Vagina (tissue), 2 donors: ENCODE measurements at regions not wholly inside any gene's neighbourhood (a gene's known extent, or its start where the extent isn't known, plus 50 kb on each side); places are given as distances from the start of the nearest gene placed in this dataset.

ENCODE experiments used
- DNase-seq, 2 donors: peaks; one replicate each; pipeline ENCODE4 v3.0.0-alpha.2; 2017; ENCODE audit errors: extremely low spot score in 2 of 2
- H3K27ac ChIP-seq: fragments of 200-600 bp; sonication (generic); one replicate; pipeline ENCODE4 v1.5.1; 2019
- H3K27me3 ChIP-seq: fragments of 200-600 bp; sonication (generic); one replicate; pipeline ENCODE4 v1.5.1; 2019
- H3K36me3 ChIP-seq, 2 donors: fragments of 200-600 bp; sonication (generic); one replicate each; pipeline ENCODE4 v1.5.1; 2017 to 2019
- H3K4me1 ChIP-seq: fragments of 200-600 bp; sonication (generic); one replicate; pipeline ENCODE4 v1.5.1; 2019
- H3K4me3 ChIP-seq, 2 donors: fragments of 200-600 bp; sonication (generic); 1 replicate in 1 of 2; 2 replicates in 1 of 2; pipeline ENCODE4 v1.5.1; 2016 to 2019
- H3K9me3 ChIP-seq: fragments of 200-600 bp; sonication (generic); one replicate; pipeline ENCODE4 v1.5.1; 2019
- CTCF ChIP-seq, 3 experiments: fragments of 450-650 bp in 2 of 3; fragments of 200-600 bp in 1 of 3; sonication (generic) in 1 of 3; IDR thresholded peaks; one replicate each; pipeline ENCODE4 v1.5.1; 2017 to 2019; ENCODE audit warnings: antibody characterized with exemption in 3 of 3, mild to moderate bottlenecking in 2 of 3, moderate library complexity in 2 of 3
- POLR2A ChIP-seq, 2 donors: fragments of 450-650 bp; IDR thresholded peaks; one replicate each; pipeline ENCODE4 v1.6.1; 2017; ENCODE audit warnings: antibody characterized with exemption in 2 of 2, mild to moderate bottlenecking in 2 of 2, moderate library complexity in 2 of 2
- POLR2AphosphoS5 ChIP-seq, 2 donors: sonication (generic); formaldehyde crosslinking; IDR thresholded peaks; one replicate each; pipeline ENCODE4 v1.9.0; 2017; ENCODE audit warnings: antibody characterized with exemption in 2 of 2, mild to moderate bottlenecking in 2 of 2, low read depth in 1 of 2; ENCODE audit not compliant: insufficient read depth in 1 of 2
- intact Hi-C: fragments of 100-400 bp; cut with DNase I; formaldehyde crosslinking; loops from one replicate; pipeline ENCODE4 v1.15.1; 2023

GRCh38 chr5:133789428-133789827 is 177.1 kb upstream of the FSTL4 start:
- TF ChIP-seq POLR2AphosphoS5 (IDR thresholded peaks at IDR 0.05; ENCODE audit: insufficient read depth in 1 of 2, low read depth in 1 of 2) (no peak), CTCF (IDR thresholded peaks at IDR 0.05) (no peak), POLR2A (IDR thresholded peaks at IDR 0.05) (no peak)
- DNase-seq, result no peak
- Histone ChIP-seq H3K4me3 (no peak overlapping the region), H3K36me3 (no peaks in the 10 kb centered on the region), H3K27me3 (no peaks in the 10 kb centered on the region), H3K9me3 (no peaks in the 10 kb centered on the region), H3K4me1 (no peaks in the 10 kb centered on the region), H3K27ac (no peak overlapping the region)
- intact Hi-C loops, result no loop called here

- intact Hi-C loops, result no loop called here
- Histone ChIP-seq H3K9me3 (no peaks in the 10 kb centered on the region), H3K27me3 (no peaks in the 10 kb centered on the region), H3K4me3 (no peak overlapping the region), H3K36me3 (no peaks in the 10 kb centered on the region), H3K27ac (no peak overlapping the region), H3K4me1 (no peaks in the 10 kb centered on the region)
- TF ChIP-seq POLR2AphosphoS5 (IDR thresholded peaks at IDR 0.05; ENCODE audit: insufficient read depth in 1 of 2, low read depth in 1 of 2) (no peak), CTCF (IDR thresholded peaks at IDR 0.05) (no peak)
- no peak for DNase-seq
These were observed 175.8 kb upstream of the FSTL4 start for GRCh38 chr5:133788121-133788520.

- Histone ChIP-seq H3K36me3 (no peaks in the 10 kb centered on the region), H3K27ac (no peak overlapping the region), H3K9me3 (no peaks in the 10 kb centered on the region), H3K27me3 (no peaks in the 10 kb centered on the region), H3K4me3 (no peak overlapping the region), H3K4me1 (no peaks in the 10 kb centered on the region)
- TF ChIP-seq POLR2A (IDR thresholded peaks at IDR 0.05), result no peak
- intact Hi-C loops, result no loop called here
- no peak for DNase-seq
These were observed 174.1 kb upstream of the FSTL4 start for GRCh38 chr5:133786420-133786819.

- Histone ChIP-seq H3K4me3 (no peak overlapping the region), H3K27me3 (no peaks in the 10 kb centered on the region), H3K27ac (no peak overlapping the region), H3K4me1 (no peaks in the 10 kb centered on the region), H3K36me3 (no peaks in the 10 kb centered on the region), H3K9me3 (no peaks in the 10 kb centered on the region)
- intact Hi-C loops, result no loop called here
- DNase-seq, result no peak
- TF ChIP-seq POLR2A (IDR thresholded peaks at IDR 0.05) (no peak), CTCF (IDR thresholded peaks at IDR 0.05) (no peak), POLR2AphosphoS5 (IDR thresholded peaks at IDR 0.05; ENCODE audit: insufficient read depth in 1 of 2, low read depth in 1 of 2) (no peak)
These were observed 172.8 kb upstream of the FSTL4 start for GRCh38 chr5:133785182-133785581.

GRCh38 chr5:133783481-133783880 is 171.1 kb upstream of the FSTL4 start:
- intact Hi-C loops, result no loop called here
- Histone ChIP-seq H3K4me3 (no peak overlapping the region), H3K9me3 (no peaks in the 10 kb centered on the region), H3K27me3 (no peaks in the 10 kb centered on the region), H3K27ac (no peak overlapping the region), H3K36me3 (no peaks in the 10 kb centered on the region), H3K4me1 (no peaks in the 10 kb centered on the region)
- no peak for TF ChIP-seq POLR2A (IDR thresholded peaks at IDR 0.05)
- no peak for TF ChIP-seq POLR2AphosphoS5 (IDR thresholded peaks at IDR 0.05; ENCODE audit: insufficient read depth in 1 of 2, low read depth in 1 of 2)
- TF ChIP-seq CTCF (IDR thresholded peaks at IDR 0.05), result no peak
- no peak for DNase-seq

GRCh38 chr5:133782736-133783135 is 170.4 kb upstream of the FSTL4 start:
- no peak for DNase-seq
- no peak for TF ChIP-seq POLR2AphosphoS5 (IDR thresholded peaks at IDR 0.05; ENCODE audit: insufficient read depth in 1 of 2, low read depth in 1 of 2)
- TF ChIP-seq CTCF (IDR thresholded peaks at IDR 0.05), result no peak
- TF ChIP-seq POLR2A (IDR thresholded peaks at IDR 0.05), result no peak
- Histone ChIP-seq H3K27me3 (no peaks in the 10 kb centered on the region), H3K4me3 (no peak overlapping the region), H3K4me1 (no peaks in the 10 kb centered on the region), H3K9me3 (no peaks in the 10 kb centered on the region), H3K36me3 (no peaks in the 10 kb centered on the region), H3K27ac (no peak overlapping the region)
- intact Hi-C loops, result no loop called here
